A549 (cell line): ENCODE measurements at regions not wholly inside any gene's neighbourhood (a gene's known extent, or its start where the extent isn't known, plus 50 kb on each side); places are given as distances from the start of the nearest gene placed in this dataset.

Source experiments
- ATAC-seq, 2 experiments: fragments of 200-7000 bp in 1 of 2; fragments of >200 bp in 1 of 2; cut with Nextera tagmentation in 1 of 2; cut with Tn5 transposase in 1 of 2; 3 replicates each; pipeline versions ENCODE4 v1.8.0 to v1.9.1; 2018 to 2020; ENCODE audit warnings: mild to moderate bottlenecking in 1 of 2, moderate library complexity in 1 of 2
- CTCF ChIA-PET: fragments of 300-600 bp; sonication (Branson Sonifier 250); formaldehyde crosslinking; extraction: SDS; loops from one replicate; lab custom pipeline; 2021; ENCODE audit warnings: antibody characterized with exemption, inconsistent platforms; lab: Yijun Ruan, JAX
- POLR2A ChIA-PET: fragments of 350-600 bp; formaldehyde crosslinking; extraction: SDS; loops from one replicate; lab custom pipeline; 2021; ENCODE audit warnings: antibody characterized with exemption, inconsistent platforms; lab: Yijun Ruan, JAX
- DNase-seq, 2 experiments: peaks; one replicate each; pipeline versions ENCODE4 v3.0.0 to v3.0.0-alpha.2; 2011 to 2016; ENCODE audit warnings: low read depth in 1 of 2, low spot score in 1 of 2
- FAIRE-seq: peaks from 2 replicates; lab custom pipeline; 2011; peaks lifted over from hg19 to GRCh38; lab: Jason Lieb, UNC
- H3K27ac ChIP-seq, 2 experiments: fragments of >200 bp; sonication (Bioruptor Twin); formaldehyde crosslinking; 3 replicates each; pipeline ENCODE4 v1.5.1; 2016 to 2017
- H3K4me1 ChIP-seq: fragments of >200 bp; sonication (Bioruptor Twin); formaldehyde crosslinking; 3 replicates; pipeline ENCODE4 v1.6.1; 2016
- H3K4me2 ChIP-seq: fragments of >200 bp; sonication (Bioruptor Twin); formaldehyde crosslinking; 3 replicates; pipeline ENCODE4 v1.6.1; 2016
- H3K4me3 ChIP-seq: fragments of >200 bp; sonication (Bioruptor Twin); formaldehyde crosslinking; 3 replicates; pipeline ENCODE4 v1.5.1; 2016
- H3K9me3 ChIP-seq: fragments of >200 bp; sonication (Bioruptor Twin); formaldehyde crosslinking; 3 replicates; pipeline ENCODE4 v1.6.1; 2016
- BHLHE40 ChIP-seq: IDR thresholded peaks from 2 replicates; pipeline ENCODE4 v1.6.1; 2012; ENCODE audit warnings: low read depth, low read length, inconsistent platforms
- CBX2 ChIP-seq: fragments of 200-600 bp; sonication (generic); IDR thresholded peaks from 2 replicates; pipeline ENCODE4 v1.6.1; 2016; ENCODE audit warnings: low read depth, mild to moderate bottlenecking, borderline replicate concordance
- CBX8 ChIP-seq: fragments of 200-600 bp; sonication (generic); IDR thresholded peaks from 2 replicates; pipeline ENCODE4 v1.6.1; 2016
- CHD4 ChIP-seq: fragments of 200-600 bp; sonication (generic); IDR thresholded peaks from 2 replicates; pipeline ENCODE4 v1.6.1; 2016; ENCODE audit warnings: antibody characterized with exemption, mild to moderate bottlenecking, borderline replicate concordance
- EHF ChIP-seq: fragments of 250-450 bp; sonication (Bioruptor Pico); IDR thresholded peaks from 2 replicates; pipeline ENCODE4 v1.5.0; 2020; ENCODE audit warnings: mild to moderate bottlenecking
- EHMT2 ChIP-seq: fragments of 200-600 bp; sonication (generic); IDR thresholded peaks from 2 replicates; pipeline ENCODE4 v1.6.1; 2016; ENCODE audit warnings: antibody characterized with exemption, low read depth, mild to moderate bottlenecking, moderate library complexity
- EP300 ChIP-seq, 2 experiments: fragments of >200 bp; sonication (Bioruptor Twin); formaldehyde crosslinking; IDR thresholded peaks; 2 replicates in 1 of 2; 3 replicates in 1 of 2; pipeline ENCODE4 v1.6.1; 2016 to 2017
- ESRRA ChIP-seq: fragments of 150-350 bp; IDR thresholded peaks from 2 replicates; pipeline ENCODE4 v1.6.1; 2014; ENCODE audit warnings: mild to moderate bottlenecking, low read length, borderline replicate concordance
- FOSL2 ChIP-seq, 2 experiments: fragments of 450-650 bp in 1 of 2; fragments of >200 bp in 1 of 2; sonication (Bioruptor Twin) in 1 of 2; formaldehyde crosslinking; IDR thresholded peaks; 2 replicates each; pipeline versions ENCODE4 v1.5.0 to v1.6.1; 2016 to 2020; ENCODE audit warnings: mild to moderate bottlenecking in 1 of 2, moderate library complexity in 1 of 2
- GATA3 ChIP-seq: IDR thresholded peaks from 2 replicates; pipeline ENCODE4 v1.6.1; 2012; ENCODE audit warnings: borderline replicate concordance
- HOXB13 ChIP-seq: fragments of 250-450 bp; sonication (Bioruptor Pico); IDR thresholded peaks from 2 replicates; pipeline ENCODE4 v1.5.0; 2020; ENCODE audit warnings: low read depth, mild to moderate bottlenecking, moderate library complexity
- MAZ ChIP-seq: fragments of 150-350 bp; IDR thresholded peaks from 2 replicates; pipeline ENCODE4 v1.6.1; 2014; ENCODE audit warnings: antibody characterized with exemption, low read depth, low read length, borderline replicate concordance
- NR3C1 ChIP-seq: fragments of >200 bp; sonication (Bioruptor Twin); formaldehyde crosslinking; IDR thresholded peaks from 3 replicates; pipeline ENCODE4 v1.6.1; 2017
- PHF8 ChIP-seq: fragments of 200-600 bp; sonication (generic); IDR thresholded peaks from 2 replicates; pipeline ENCODE4 v1.6.1; 2016; ENCODE audit warnings: low read depth, mild to moderate bottlenecking, antibody characterized with exemption, moderate library complexity, borderline replicate concordance
- POLR2AphosphoS2 ChIP-seq: conservative IDR thresholded peaks from 2 replicates; pipeline ENCODE4 v1.6.1; 2012; ENCODE audit warnings: low read length, improper control_type of control experiment, inconsistent platforms
- RAD21 ChIP-seq, 2 experiments: fragments of >200 bp in 1 of 2; sonication (Bioruptor Twin) in 1 of 2; formaldehyde crosslinking in 1 of 2; IDR thresholded peaks in 1 of 2; conservative IDR thresholded peaks in 1 of 2; 2 replicates in 1 of 2; 3 replicates in 1 of 2; pipeline ENCODE4 v1.6.1; 2012 to 2018; ENCODE audit warnings: inconsistent platforms in 1 of 2
- RCOR1 ChIP-seq: fragments of 150-350 bp; IDR thresholded peaks from 2 replicates; pipeline ENCODE4 v1.6.1; 2014; ENCODE audit warnings: antibody characterized with exemption, low read length, low read depth
- SMC3 ChIP-seq: fragments of >200 bp; sonication (Bioruptor Twin); formaldehyde crosslinking; IDR thresholded peaks from 3 replicates; pipeline ENCODE4 v1.6.1; 2018; ENCODE audit warnings: inconsistent platforms
- SREBF2 ChIP-seq: fragments of 450-650 bp; IDR thresholded peaks from 2 replicates; pipeline ENCODE4 v1.6.1; 2014; ENCODE audit warnings: mild to moderate bottlenecking, moderate library complexity
- TFCP2L1 ChIP-seq: fragments of 250-450 bp; sonication (Bioruptor Pico); IDR thresholded peaks from 2 replicates; pipeline ENCODE4 v1.5.0; 2021; ENCODE audit warnings: mild to moderate bottlenecking
- ZNF302 ChIP-seq: fragments of 250-450 bp; sonication (Bioruptor Pico); IDR thresholded peaks from 2 replicates; pipeline ENCODE4 v1.9.0; 2021; ENCODE audit warnings: inconsistent platforms, mild to moderate bottlenecking, moderate library complexity
- ZSCAN20 ChIP-seq: fragments of 250-450 bp; sonication (Bioruptor Pico); IDR thresholded peaks from 2 replicates; pipeline ENCODE4 v1.8.0; 2022; ENCODE audit warnings: mild to moderate bottlenecking, moderate library complexity
- WGBS: methylation state at CpG from one replicate; pipeline ENCODE4 v1.1.6; 2017; ENCODE audit errors: missing lambda C conversion rate; 5-methylcytosine and 5-hydroxymethylcytosine counted together
- TF ChIP-seq, protein P1 (sequence below): fragments of 250-450 bp; sonication (Bioruptor Pico); IDR thresholded peaks from 2 replicates; pipeline ENCODE4 v1.5.0; 2020; ENCODE audit warnings: low read depth, mild to moderate bottlenecking, moderate library complexity
- TF ChIP-seq, protein P2 (sequence below): IDR thresholded peaks from 2 replicates; pipeline ENCODE4 v1.6.1; 2012
- TF ChIP-seq, protein P3 (sequence below): fragments of >200 bp; sonication (Bioruptor Twin); formaldehyde crosslinking; IDR thresholded peaks from 3 replicates; pipeline ENCODE4 v1.6.1; 2016
- TF ChIP-seq, protein P4 (sequence below): fragments of >200 bp; sonication (Bioruptor Twin); formaldehyde crosslinking; IDR thresholded peaks from 3 replicates; pipeline ENCODE4 v1.5.1; 2016
- TF ChIP-seq, protein P5 (sequence below): fragments of 250-450 bp; sonication (Bioruptor Pico); IDR thresholded peaks from 2 replicates; pipeline ENCODE4 v1.5.0; 2021; ENCODE audit warnings: mild to moderate bottlenecking, moderate library complexity, borderline replicate concordance
- TF ChIP-seq, protein P6 (sequence below): fragments of 150-350 bp; IDR thresholded peaks from 2 replicates; pipeline ENCODE4 v1.6.1; 2014; ENCODE audit warnings: low read depth, mild to moderate bottlenecking, low read length

DNA sequence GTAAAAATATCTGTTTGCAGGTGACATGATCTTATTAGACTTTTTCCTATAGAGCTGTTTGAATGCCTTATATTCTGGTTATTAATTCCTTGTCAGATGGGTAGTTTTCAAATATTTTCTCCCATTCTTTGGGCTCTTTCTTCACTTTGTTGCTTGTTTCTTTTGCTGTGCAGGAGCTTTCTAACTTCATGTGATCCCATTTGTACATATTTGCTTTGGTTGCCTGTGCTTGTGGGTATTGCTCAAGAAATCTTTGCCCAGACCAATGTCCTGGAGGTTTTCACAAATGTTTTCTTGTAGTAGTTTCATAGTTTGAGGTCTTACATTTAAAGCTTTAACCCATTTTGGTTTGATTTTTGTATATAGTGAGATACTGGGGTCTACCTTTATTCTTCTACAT is 63.0 kb downstream of the MAGED1 start:
- H3K27ac ChIP-seq = no peak overlapping the region
- POLR2A ChIA-PET = no interaction called here
- 0 out of 3 replicates have a peak, but pooled peaks cover 2% of the 10 kb centered on the region for H3K9me3 ChIP-seq
- TF ChIP-seq, protein P1, sequence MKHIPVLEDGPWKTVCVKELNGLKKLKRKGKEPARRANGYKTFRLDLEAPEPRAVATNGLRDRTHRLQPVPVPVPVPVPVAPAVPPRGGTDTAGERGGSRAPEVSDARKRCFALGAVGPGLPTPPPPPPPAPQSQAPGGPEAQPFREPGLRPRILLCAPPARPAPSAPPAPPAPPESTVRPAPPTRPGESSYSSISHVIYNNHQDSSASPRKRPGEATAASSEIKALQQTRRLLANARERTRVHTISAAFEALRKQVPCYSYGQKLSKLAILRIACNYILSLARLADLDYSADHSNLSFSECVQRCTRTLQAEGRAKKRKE (CRISPR knock-in tag) = no peak
- TF ChIP-seq GATA3 (no peak), ZSCAN20 (CRISPR knock-in tag) (no peak), CHD4 (no peak), POLR2AphosphoS2 (no peak), SMC3 (no peak), RAD21 (conservative IDR thresholded peaks at IDR 0.05 in 1 of 2, IDR thresholded peaks at IDR 0.05 in 1 of 2) (no peak), NR3C1 (no peak), PHF8 (no peak), BHLHE40 (no peak), HOXB13 (CRISPR knock-in tag) (no peak), FOSL2 (IDR thresholded peaks at IDR 0.05) (no peak), FOSL2 (CRISPR knock-in tag; IDR thresholded peaks at IDR 0.05) (no peak), SREBF2 (no peak), EP300 (IDR thresholded peaks at IDR 0.05) (no peak), TFCP2L1 (CRISPR knock-in tag) (no peak), ZNF302 (CRISPR knock-in tag) (no peak)
- TF ChIP-seq, protein P2, sequence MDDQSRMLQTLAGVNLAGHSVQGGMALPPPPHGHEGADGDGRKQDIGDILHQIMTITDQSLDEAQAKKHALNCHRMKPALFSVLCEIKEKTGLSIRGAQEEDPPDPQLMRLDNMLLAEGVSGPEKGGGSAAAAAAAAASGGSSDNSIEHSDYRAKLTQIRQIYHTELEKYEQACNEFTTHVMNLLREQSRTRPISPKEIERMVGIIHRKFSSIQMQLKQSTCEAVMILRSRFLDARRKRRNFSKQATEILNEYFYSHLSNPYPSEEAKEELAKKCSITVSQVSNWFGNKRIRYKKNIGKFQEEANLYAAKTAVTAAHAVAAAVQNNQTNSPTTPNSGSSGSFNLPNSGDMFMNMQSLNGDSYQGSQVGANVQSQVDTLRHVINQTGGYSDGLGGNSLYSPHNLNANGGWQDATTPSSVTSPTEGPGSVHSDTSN = no peak
- TF ChIP-seq, protein P3, sequence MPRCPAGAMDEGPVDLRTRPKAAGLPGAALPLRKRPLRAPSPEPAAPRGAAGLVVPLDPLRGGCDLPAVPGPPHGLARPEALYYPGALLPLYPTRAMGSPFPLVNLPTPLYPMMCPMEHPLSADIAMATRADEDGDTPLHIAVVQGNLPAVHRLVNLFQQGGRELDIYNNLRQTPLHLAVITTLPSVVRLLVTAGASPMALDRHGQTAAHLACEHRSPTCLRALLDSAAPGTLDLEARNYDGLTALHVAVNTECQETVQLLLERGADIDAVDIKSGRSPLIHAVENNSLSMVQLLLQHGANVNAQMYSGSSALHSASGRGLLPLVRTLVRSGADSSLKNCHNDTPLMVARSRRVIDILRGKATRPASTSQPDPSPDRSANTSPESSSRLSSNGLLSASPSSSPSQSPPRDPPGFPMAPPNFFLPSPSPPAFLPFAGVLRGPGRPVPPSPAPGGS = no peak
- TF ChIP-seq, protein P4, sequence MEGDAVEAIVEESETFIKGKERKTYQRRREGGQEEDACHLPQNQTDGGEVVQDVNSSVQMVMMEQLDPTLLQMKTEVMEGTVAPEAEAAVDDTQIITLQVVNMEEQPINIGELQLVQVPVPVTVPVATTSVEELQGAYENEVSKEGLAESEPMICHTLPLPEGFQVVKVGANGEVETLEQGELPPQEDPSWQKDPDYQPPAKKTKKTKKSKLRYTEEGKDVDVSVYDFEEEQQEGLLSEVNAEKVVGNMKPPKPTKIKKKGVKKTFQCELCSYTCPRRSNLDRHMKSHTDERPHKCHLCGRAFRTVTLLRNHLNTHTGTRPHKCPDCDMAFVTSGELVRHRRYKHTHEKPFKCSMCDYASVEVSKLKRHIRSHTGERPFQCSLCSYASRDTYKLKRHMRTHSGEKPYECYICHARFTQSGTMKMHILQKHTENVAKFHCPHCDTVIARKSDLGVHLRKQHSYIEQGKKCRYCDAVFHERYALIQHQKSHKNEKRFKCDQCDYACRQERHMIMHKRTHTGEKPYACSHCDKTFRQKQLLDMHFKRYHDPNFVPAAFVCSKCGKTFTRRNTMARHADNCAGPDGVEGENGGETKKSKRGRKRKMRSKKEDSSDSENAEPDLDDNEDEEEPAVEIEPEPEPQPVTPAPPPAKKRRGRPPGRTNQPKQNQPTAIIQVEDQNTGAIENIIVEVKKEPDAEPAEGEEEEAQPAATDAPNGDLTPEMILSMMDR = no peak
- TF ChIP-seq, protein P5, sequence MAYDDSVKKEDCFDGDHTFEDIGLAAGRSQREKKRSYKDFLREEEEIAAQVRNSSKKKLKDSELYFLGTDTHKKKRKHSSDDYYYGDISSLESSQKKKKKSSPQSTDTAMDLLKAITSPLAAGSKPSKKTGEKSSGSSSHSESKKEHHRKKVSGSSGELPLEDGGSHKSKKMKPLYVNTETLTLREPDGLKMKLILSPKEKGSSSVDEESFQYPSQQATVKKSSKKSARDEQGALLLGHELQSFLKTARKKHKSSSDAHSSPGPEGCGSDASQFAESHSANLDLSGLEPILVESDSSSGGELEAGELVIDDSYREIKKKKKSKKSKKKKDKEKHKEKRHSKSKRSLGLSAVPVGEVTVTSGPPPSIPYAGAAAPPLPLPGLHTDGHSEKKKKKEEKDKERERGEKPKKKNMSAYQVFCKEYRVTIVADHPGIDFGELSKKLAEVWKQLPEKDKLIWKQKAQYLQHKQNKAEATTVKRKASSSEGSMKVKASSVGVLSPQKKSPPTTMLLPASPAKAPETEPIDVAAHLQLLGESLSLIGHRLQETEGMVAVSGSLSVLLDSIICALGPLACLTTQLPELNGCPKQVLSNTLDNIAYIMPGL (CRISPR knock-in tag) = no peak
- DNase-seq (no peak), ATAC-seq (no peak), FAIRE-seq (no peak)
- no peak overlapping the region for H3K4me3 ChIP-seq
- CTCF ChIA-PET = no interaction called here
- no peaks in the 10 kb centered on the region for H3K4me1 ChIP-seq
- H3K4me2 ChIP-seq = no peak overlapping the region

DNA sequence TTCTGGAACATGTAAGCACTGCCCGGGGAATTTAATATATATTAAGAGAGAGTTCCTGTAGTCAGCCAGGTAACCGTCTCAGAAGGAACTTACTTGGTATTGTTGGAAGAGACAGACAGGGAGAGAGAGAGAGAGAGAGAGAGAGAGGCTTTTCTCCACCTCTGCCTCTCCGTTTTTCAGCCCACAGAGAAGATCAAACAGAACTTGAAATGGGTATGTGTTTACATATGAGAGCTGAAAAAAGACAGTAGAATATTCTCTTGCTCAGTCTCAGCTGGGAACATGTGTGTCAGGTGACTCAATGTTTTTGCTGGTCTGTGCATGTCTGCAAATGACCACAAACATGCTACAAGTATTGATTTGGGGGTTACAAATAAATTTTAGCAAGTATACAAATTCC is 81.9 kb downstream of the MAGED1 start:
- no peaks in the 10 kb centered on the region for H3K9me3 ChIP-seq
- H3K27ac ChIP-seq = no peak overlapping the region
- ATAC-seq (no peak), DNase-seq (no peak), FAIRE-seq (no peak)
- H3K4me2 ChIP-seq = no peak overlapping the region
- ChIA-PET POLR2A (no interaction called here), CTCF (no interaction called here)
- H3K4me1 ChIP-seq = no peaks in the 10 kb centered on the region
- no peak overlapping the region for H3K4me3 ChIP-seq
- WGBS = 25% methylated on average over 3 of the region's 3 CpGs
- TF ChIP-seq, protein P5 (CRISPR knock-in tag) = no peak
- no peak for TF ChIP-seq SREBF2
- TF ChIP-seq GATA3 = no peak
- no peak for TF ChIP-seq TFCP2L1 (CRISPR knock-in tag)
- TF ChIP-seq MAZ = no peak
- TF ChIP-seq, protein P6, sequence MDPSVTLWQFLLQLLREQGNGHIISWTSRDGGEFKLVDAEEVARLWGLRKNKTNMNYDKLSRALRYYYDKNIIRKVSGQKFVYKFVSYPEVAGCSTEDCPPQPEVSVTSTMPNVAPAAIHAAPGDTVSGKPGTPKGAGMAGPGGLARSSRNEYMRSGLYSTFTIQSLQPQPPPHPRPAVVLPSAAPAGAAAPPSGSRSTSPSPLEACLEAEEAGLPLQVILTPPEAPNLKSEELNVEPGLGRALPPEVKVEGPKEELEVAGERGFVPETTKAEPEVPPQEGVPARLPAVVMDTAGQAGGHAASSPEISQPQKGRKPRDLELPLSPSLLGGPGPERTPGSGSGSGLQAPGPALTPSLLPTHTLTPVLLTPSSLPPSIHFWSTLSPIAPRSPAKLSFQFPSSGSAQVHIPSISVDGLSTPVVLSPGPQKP = no peak
- TF ChIP-seq ZSCAN20 (CRISPR knock-in tag) = no peak
- TF ChIP-seq CBX8 = no peak
- no peak for TF ChIP-seq ESRRA
- TF ChIP-seq EHF (CRISPR knock-in tag) = no peak
- TF ChIP-seq CBX2 = no peak
- no peak for TF ChIP-seq EHMT2
- TF ChIP-seq RCOR1 = no peak
- no peak for TF ChIP-seq POLR2AphosphoS2
